ENCODE measurements at regions not wholly inside any gene's neighbourhood (a gene's known extent, or its start where the extent isn't known, plus 50 kb on each side); places are given as distances from the start of the nearest gene placed in this dataset.

DNA sequence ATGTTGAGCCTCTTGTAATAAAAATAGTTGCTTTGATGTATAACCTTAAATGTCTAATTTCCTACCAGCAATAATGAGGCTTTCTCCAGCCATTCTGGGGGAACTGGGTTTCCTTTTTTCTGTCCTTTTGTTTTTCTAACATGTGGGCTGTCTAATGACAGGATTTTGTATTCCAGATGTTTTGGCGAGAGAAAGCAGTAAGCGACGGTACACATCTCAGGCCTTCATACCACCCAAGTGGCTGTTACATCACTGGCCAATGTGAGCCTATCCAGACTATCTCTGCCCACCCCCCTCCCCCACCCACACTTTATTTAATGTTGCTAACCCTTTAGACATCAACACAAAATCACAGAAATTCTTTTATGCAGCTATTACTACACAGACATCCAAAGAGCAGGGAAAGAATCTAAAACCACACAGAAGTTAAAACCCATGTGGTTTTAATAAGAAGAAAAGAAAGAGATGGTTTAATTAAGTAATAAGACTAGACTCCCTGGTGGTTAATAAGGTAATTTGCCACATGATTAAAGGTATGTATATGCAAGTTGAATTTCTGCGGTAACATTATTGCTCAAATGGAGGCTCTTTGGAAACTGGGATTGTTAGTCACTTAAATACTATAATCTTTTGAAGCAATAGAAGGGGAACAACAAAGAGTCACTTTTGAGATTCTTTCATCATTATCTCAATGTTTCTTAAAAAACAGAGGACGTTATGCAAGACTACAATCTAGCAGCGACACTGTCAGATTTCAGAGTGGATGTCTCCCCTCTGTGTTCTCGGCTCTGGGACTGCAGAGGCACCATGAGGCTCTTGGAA, 365.1 kb downstream of the ENC1 start:
- Histone ChIP-seq H2BK20ac (ENCODE audit: low read length) (no peak overlapping the region), H3K23me2 (ENCODE audit: low read depth, low read length) (no peaks in the 10 kb centered on the region), H3K4me2 (ENCODE audit: insufficient read depth in 1 of 2, low read depth in 2 of 2, low read length in 2 of 2) (no peak overlapping the region), H2AFZ (ENCODE audit: low read length) (no peak overlapping the region), H3K4me3 (ENCODE audit: extremely low read depth in 1 of 4, insufficient read depth in 2 of 4, low read depth in 3 of 4, low read length in 4 of 4) (no peak overlapping the region), H4K5ac (ENCODE audit: insufficient read length, low read depth, low read length) (no peak overlapping the region), H2BK5ac (ENCODE audit: low read depth, low read length) (no peak overlapping the region), H3K27me3 (replicated peaks in 1 of 4; ENCODE audit: control insufficient read depth in 3 of 4, extremely low read depth in 1 of 4, insufficient read depth in 3 of 4, low read length in 3 of 4) (no peaks in the 10 kb centered on the region), H3K9me3 (ENCODE audit: insufficient read depth in 2 of 2, low read depth in 1 of 2, low read length in 1 of 2) (no peaks in the 10 kb centered on the region), H3K4ac (replicated peaks; ENCODE audit: insufficient read length, low read depth, low read length) (no peak overlapping the region), H4K91ac (replicated peaks; ENCODE audit: insufficient read length, low read length) (no peak overlapping the region), H4K20me1 (replicated peaks in 1 of 2; ENCODE audit: control insufficient read depth in 1 of 2, insufficient read depth in 2 of 2, low read length in 2 of 2) (no peaks in the 10 kb centered on the region), H3K27ac (ENCODE audit: low read depth, low read length) (no peak overlapping the region), H3K23ac (ENCODE audit: insufficient read length) (no peak overlapping the region), H2BK15ac (ENCODE audit: low read length) (no peak overlapping the region), H2BK12ac (ENCODE audit: low read depth, low read length) (no peak overlapping the region), H3K56ac (replicated peaks; ENCODE audit: insufficient read length, low read depth, low read length) (no peak overlapping the region), H2AK5ac (ENCODE audit: low read depth, low read length) (no peak overlapping the region), H2BK120ac (replicated peaks; ENCODE audit: low read depth, low read length) (no peak overlapping the region), H4K8ac (ENCODE audit: extremely low read depth, insufficient read depth, low read length) (no peak overlapping the region), H3K9ac (replicated peaks in 1 of 4; ENCODE audit: extremely low read depth in 1 of 4, low read depth in 3 of 4, low read length in 3 of 4) (no peak overlapping the region), H3K4me1 (replicated peaks in 1 of 4; ENCODE audit: control insufficient read depth in 3 of 4, insufficient read depth in 4 of 4, low read length in 3 of 4) (no peaks in the 10 kb centered on the region), H3K36me3 (ENCODE audit: control insufficient read depth in 2 of 4, insufficient read depth in 4 of 4, low read length in 3 of 4) (no peaks in the 10 kb centered on the region), H3K14ac (ENCODE audit: insufficient read length) (no peak overlapping the region), H3K18ac (ENCODE audit: extremely low read depth, low read length) (no peak overlapping the region), H3K79me1 (ENCODE audit: low read depth, low read length) (no peaks in the 10 kb centered on the region), H3K79me2 (ENCODE audit: control insufficient read depth in 1 of 2, insufficient read depth in 2 of 2, low read length in 2 of 2) (no peaks in the 10 kb centered on the region)
- 85% methylated on average over 7 of the region's 7 CpGs; no CpG with 5 or more reads in 1 of the 2 experiments for WGBS, 2 experiments (ENCODE audit: extremely low coverage in 1 of 2, insufficient coverage in 1 of 2, insufficient read length in 1 of 2, insufficient replicate concordance in 2 of 2, low coverage in 1 of 2, low lambda C conversion rate in 2 of 2, missing lambda C conversion rate in 1 of 2)
- ChIA-PET CTCF (ENCODE audit: partially characterized antibody) (interaction anchor here (1.0 kb wide), 1 partner anchor 351 kb away, joined by 4 read pairs; no protein-coding TSS in a partner anchor), POLR2A (ENCODE audit: partially characterized antibody) (no interaction called here)
- DNase-seq (ENCODE audit: low read depth in 1 of 2, low spot score in 2 of 2) (no peak), FAIRE-seq (no peak)
- TF ChIP-seq BCL11A (IDR thresholded peaks at IDR 0.05; ENCODE audit: low read depth in 2 of 2, low read length in 2 of 2), result no peak
- no peak for TF ChIP-seq MAX (IDR thresholded peaks at IDR 0.05)
- no peak for TF ChIP-seq CHD2 (IDR thresholded peaks at IDR 0.05; ENCODE audit: low read length)
- no peak for TF ChIP-seq HDAC2 (IDR thresholded peaks at IDR 0.05; ENCODE audit: borderline replicate concordance in 1 of 2, low read depth in 2 of 2, low read length in 2 of 2)
- TF ChIP-seq EP300 (IDR thresholded peaks at IDR 0.05; ENCODE audit: borderline replicate concordance in 1 of 2, low read depth in 2 of 2, low read length in 2 of 2), result no peak
- no peak for TF ChIP-seq USF2 (IDR thresholded peaks at IDR 0.05; ENCODE audit: low read length)
- no peak for TF ChIP-seq SAP30 (IDR thresholded peaks at IDR 0.05; ENCODE audit: insufficient read depth, insufficient replicate concordance, low read length)
- no peak for TF ChIP-seq KDM1A (IDR thresholded peaks at IDR 0.05; ENCODE audit: borderline replicate concordance, low read length)
- TF ChIP-seq MAFK (IDR thresholded peaks at IDR 0.05; ENCODE audit: low read depth, low read length), result no peak
- TF ChIP-seq BRCA1 (IDR thresholded peaks at IDR 0.05; ENCODE audit: low read depth, low read length), result no peak
